Fibroblast of mammary gland (primary cell): ENCODE measurements at regions not wholly inside any gene's neighbourhood (a gene's known extent, or its start where the extent isn't known, plus 50 kb on each side); places are given as distances from the start of the nearest gene placed in this dataset.

Experiments
- DNase-seq: peaks from one replicate; pipeline ENCODE4 v3.0.0-alpha.2; 2010; ENCODE audit warnings: low read depth
- H3K4me3 ChIP-seq: 2 replicates; pipeline ENCODE4 v1.5.1; 2011; ENCODE audit warnings: low read depth, mild to moderate bottlenecking, low read length, moderate library complexity; ENCODE audit not compliant: control insufficient read depth
- TF ChIP-seq, protein P1 (sequence below): conservative IDR thresholded peaks from 2 replicates; pipeline ENCODE4 v1.5.1; 2011; ENCODE audit warnings: low read depth, low read length, inconsistent platforms; ENCODE audit not compliant: control insufficient read depth, insufficient read depth

DNA sequence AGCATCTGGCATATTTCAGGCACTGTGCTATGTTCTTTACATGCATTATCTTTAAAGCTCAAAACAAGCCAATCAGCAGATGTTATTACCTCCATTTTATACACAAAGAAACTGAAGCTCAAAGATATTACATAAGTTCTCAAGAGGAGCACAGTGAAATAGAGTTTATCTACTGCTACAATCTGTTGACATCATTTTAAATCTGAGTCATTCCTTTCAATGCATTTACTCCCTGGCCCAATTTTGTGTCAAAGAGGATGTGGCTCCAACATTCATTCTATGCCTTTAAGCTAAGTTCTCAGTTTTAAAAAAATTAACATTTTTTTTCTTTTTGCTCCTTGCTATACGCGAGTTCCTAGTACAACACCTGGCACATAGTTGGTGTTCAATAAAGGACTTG is 486.3 kb upstream of the ZNF462 start:
- DNase-seq = no peak
- TF ChIP-seq, protein P1, sequence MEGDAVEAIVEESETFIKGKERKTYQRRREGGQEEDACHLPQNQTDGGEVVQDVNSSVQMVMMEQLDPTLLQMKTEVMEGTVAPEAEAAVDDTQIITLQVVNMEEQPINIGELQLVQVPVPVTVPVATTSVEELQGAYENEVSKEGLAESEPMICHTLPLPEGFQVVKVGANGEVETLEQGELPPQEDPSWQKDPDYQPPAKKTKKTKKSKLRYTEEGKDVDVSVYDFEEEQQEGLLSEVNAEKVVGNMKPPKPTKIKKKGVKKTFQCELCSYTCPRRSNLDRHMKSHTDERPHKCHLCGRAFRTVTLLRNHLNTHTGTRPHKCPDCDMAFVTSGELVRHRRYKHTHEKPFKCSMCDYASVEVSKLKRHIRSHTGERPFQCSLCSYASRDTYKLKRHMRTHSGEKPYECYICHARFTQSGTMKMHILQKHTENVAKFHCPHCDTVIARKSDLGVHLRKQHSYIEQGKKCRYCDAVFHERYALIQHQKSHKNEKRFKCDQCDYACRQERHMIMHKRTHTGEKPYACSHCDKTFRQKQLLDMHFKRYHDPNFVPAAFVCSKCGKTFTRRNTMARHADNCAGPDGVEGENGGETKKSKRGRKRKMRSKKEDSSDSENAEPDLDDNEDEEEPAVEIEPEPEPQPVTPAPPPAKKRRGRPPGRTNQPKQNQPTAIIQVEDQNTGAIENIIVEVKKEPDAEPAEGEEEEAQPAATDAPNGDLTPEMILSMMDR = no peak

DNA sequence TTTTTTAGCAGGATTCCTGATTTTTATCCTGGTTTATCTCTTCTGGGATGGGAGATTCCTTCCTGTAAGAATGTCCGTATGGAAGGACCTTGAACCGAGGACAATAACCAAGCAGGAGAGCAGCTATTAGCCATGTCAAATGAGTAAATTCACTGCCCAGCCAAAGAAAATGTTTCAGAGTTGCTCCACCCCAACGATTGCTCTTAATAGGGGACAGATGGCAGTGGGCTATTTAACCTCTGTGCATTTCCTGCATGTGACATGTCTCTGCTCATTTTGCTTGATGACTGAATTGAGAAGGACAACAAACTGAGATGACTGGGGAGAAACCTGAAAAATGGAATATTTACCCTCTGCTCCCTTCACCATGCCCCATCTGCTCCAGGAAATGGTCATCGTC is 479.9 kb upstream of the ZNF462 start:
- DNase-seq = no peak
- H3K4me3 ChIP-seq = no peak overlapping the region
- TF ChIP-seq, protein P1 = no peak

More for the DNA sequence above, 486.3 kb upstream of the ZNF462 start:
- no peak overlapping the region for H3K4me3 ChIP-seq

DNA sequence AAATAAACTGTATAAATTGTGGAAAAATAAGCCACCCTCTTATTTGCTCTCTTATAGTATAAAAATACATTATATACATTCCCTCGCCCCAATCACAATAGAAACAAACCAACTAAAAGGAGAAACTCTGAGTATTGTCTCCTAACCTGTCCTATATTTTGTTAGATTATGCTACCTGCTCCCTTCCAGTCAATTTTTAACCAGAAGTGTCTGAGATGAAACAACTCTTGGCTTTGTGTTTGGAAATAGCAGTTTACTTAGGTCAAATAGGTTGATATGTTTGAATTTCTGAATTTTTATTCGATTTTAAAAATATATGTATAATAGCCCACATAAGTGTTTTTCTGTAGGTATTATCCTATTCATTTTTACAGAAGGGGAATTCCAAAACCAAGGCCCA is 475.0 kb upstream of the ZNF462 start:
- no peak overlapping the region for H3K4me3 ChIP-seq
- DNase-seq = no peak
- TF ChIP-seq, protein P1 = no peak

DNA sequence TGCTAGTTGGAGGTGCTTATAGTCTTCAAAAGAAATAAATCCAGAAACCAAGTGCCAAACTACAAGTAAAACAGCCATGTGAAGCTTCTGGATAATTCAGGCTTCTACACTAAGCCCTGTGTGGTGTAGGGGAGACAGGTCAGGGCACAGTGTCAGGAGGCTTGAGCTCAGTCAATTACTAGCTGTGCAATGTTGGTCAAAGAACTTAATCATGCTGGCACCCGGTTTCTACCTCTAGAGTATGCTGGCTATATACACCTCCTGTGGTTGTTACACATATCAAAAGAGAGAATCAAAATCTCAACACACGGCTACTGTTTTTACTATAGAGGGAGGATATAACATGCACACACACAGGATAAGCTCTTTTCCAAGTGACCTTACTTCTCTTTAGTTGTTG is 469.7 kb upstream of the ZNF462 start:
- no peak for DNase-seq
- TF ChIP-seq, protein P1 = no peak
- H3K4me3 ChIP-seq = no peak overlapping the region

DNA sequence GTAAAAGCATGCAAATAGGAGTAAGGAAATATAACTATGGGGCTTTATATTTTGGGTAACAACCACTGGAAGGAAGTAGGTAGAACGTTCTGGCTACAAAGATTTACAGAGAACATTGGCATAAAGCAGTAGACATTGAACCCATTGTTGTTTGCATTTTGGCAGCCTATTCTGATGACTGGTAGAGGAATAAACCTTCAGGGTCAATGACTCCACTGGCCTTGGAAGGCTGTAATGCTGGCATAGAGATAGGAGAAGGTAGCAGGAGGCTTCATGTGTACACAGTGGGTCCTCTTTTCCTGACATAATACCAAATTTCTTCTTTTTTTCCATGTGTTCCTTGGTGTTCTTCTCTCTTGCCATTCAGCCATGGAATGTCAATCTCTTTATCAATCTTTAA is 462.8 kb upstream of the ZNF462 start:
- DNase-seq = no peak
- TF ChIP-seq, protein P1 = no peak
- no peak overlapping the region for H3K4me3 ChIP-seq

DNA sequence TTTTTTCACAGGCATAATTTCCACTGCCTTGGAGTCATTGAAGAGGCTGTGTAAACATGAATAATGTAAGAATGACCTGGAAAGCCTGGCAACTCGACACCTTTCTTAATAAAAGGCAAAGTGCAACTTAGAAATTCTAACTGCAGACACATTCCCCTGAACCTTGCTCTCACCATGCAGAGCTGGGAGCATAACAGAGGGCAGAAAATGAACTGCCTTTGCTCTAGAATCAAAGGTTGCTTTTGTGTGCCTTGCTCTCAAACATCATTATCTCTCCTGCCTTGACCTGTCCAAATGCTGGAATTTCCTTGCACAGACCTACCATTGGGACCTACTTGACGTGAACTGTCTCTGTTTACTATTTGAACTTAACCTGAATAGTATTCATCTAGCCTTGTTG is 462.0 kb upstream of the ZNF462 start:
- TF ChIP-seq, protein P1 = no peak
- DNase-seq = no peak
- no peak overlapping the region for H3K4me3 ChIP-seq

DNA sequence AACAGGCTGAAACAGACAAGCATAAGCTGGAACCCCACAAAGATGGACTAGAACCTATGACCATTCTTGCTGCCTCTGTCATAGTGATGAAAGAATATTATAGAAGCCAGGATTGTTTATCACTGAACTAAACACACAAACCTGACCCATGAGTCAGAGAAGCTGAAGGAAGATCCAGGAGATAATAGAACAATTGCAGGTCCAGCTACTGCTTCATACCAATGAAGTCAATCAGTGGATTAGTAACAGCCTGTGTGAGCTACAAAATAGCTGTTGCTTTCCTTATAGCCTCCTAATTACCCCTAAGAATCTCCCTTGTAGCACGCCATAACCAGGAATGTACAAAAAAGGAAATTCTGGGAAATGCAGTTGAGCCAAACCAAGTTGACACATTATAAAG is 459.9 kb upstream of the ZNF462 start:
- no peak overlapping the region for H3K4me3 ChIP-seq
- no peak for DNase-seq
- TF ChIP-seq, protein P1 = no peak
